ENCODE measurements at regions not wholly inside any gene's neighbourhood (a gene's known extent, or its start where the extent isn't known, plus 50 kb on each side); places are given as distances from the start of the nearest gene placed in this dataset.

DNA sequence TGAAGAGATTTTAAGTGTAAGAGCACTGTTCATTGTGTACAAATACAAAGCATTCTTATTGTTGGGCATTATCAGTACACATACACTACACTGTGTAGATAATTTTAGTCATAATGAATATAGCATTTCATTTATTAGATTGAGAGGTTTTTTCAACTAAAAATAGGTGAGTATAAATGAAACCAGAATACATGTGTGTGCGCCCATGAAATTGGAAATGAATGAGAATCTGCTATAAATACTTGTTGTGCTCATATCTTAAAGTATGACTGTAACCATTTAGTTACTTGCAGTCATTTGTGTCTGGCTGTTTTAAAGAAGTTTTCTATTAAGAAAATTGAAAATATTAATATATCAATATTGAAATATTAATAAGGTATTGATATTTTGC is 189.0 kb upstream of the MEF2C start:
- DNase-seq (ENCODE audit: low spot score), result no peak
- Histone ChIP-seq H4K20me1 (ENCODE audit: insufficient read depth, poor library complexity, severe bottlenecking) (no peaks in the 10 kb centered on the region), H2AFZ (no peak overlapping the region), H3K4me1 (ENCODE audit: insufficient read depth) (peaks cover 4% of the 10 kb centered on the region), H3K4me3 (no peak overlapping the region), H3K4me2 (peak overlapping the region; percentile 14), H3K36me3 (replicated peaks; ENCODE audit: insufficient read depth, low read depth) (no peaks in the 10 kb centered on the region), H3K9me3 (ENCODE audit: low read depth) (no peaks in the 10 kb centered on the region), H3K79me2 (no peaks in the 10 kb centered on the region), H3K27me3 (no peaks in the 10 kb centered on the region), H3K9me2 (replicated peaks; ENCODE audit: insufficient read depth) (no peaks in the 10 kb centered on the region), H3K27ac (no peak overlapping the region)
- TF ChIP-seq EZH2phosphoT487 (IDR thresholded peaks at IDR 0.05; ENCODE audit: low read depth, severe bottlenecking, unreplicated experiment) (no peak), EZH2 (IDR thresholded peaks at IDR 0.05; ENCODE audit: borderline replicate concordance) (no peak)
- TF ChIP-seq, protein P1, sequence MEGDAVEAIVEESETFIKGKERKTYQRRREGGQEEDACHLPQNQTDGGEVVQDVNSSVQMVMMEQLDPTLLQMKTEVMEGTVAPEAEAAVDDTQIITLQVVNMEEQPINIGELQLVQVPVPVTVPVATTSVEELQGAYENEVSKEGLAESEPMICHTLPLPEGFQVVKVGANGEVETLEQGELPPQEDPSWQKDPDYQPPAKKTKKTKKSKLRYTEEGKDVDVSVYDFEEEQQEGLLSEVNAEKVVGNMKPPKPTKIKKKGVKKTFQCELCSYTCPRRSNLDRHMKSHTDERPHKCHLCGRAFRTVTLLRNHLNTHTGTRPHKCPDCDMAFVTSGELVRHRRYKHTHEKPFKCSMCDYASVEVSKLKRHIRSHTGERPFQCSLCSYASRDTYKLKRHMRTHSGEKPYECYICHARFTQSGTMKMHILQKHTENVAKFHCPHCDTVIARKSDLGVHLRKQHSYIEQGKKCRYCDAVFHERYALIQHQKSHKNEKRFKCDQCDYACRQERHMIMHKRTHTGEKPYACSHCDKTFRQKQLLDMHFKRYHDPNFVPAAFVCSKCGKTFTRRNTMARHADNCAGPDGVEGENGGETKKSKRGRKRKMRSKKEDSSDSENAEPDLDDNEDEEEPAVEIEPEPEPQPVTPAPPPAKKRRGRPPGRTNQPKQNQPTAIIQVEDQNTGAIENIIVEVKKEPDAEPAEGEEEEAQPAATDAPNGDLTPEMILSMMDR (IDR thresholded peaks at IDR 0.05; ENCODE audit: poor library complexity), result no peak
- whole genome bisulfite sequencing (ENCODE audit: low lambda C conversion rate, missing lambda C conversion rate), result 93% methylated on average over 1 of the region's 1 CpG

DNA sequence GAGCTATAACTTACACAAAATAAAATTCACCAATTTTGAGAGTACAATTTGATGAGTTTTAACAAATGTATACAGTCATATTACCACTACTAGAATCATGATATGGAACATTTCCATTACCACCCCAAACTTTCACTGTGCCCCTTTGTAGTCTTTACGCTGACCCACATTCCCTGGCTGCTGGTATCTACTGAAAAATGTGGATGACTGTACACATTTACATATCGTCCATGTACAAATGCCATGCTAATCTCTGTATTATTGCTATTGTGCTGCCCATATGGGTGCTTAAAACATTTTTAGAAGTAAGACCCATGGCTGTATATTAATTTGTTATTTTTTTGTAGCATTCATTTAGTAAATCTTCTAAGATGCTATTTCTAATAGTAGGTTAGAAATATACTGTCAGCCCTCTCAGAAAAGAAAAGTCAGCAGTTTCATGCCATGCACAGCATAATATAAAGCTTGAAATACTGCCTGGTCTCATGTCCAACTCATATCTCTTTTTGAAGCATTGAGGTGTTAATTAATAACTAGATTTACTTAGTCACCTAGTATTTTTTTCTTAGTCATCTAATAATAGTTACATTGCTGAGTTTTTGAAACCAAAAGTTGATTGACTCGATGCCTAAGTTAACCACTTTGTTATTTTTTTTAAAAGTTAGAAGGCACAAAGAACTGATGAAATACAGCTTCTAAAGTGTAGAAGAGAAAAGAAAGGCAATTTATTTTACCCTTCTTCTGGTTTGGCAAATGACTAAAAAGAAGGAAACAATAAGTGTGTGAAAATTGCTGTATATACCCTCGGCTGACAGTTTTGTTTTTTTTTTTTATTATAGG is 188.3 kb upstream of the MEF2C start:
- peak overlapping the region; percentile 14 for H3K4me2 ChIP-seq
- H3K9me3 ChIP-seq (ENCODE audit: low read depth), result no peaks in the 10 kb centered on the region
- H3K36me3 ChIP-seq (replicated peaks; ENCODE audit: insufficient read depth, low read depth), result no peaks in the 10 kb centered on the region
- peaks cover 4% of the 10 kb centered on the region for H3K4me1 ChIP-seq (ENCODE audit: insufficient read depth)
- H4K20me1 ChIP-seq (ENCODE audit: insufficient read depth, poor library complexity, severe bottlenecking), result no peaks in the 10 kb centered on the region
- WGBS (ENCODE audit: low lambda C conversion rate, missing lambda C conversion rate), result 84% methylated on average over 4 of the region's 4 CpGs
- no peaks in the 10 kb centered on the region for H3K79me2 ChIP-seq
- no peaks in the 10 kb centered on the region for H3K9me2 ChIP-seq (replicated peaks; ENCODE audit: insufficient read depth)
- DNase-seq (ENCODE audit: low spot score), result no peak
- no peak overlapping the region for H3K27ac ChIP-seq
- H3K27me3 ChIP-seq, result no peaks in the 10 kb centered on the region
- no peak overlapping the region for H2AFZ ChIP-seq
- TF ChIP-seq, protein P1 (IDR thresholded peaks at IDR 0.05; ENCODE audit: poor library complexity), result no peak
- TF ChIP-seq EZH2 (IDR thresholded peaks at IDR 0.05; ENCODE audit: borderline replicate concordance) (no peak), EZH2phosphoT487 (IDR thresholded peaks at IDR 0.05; ENCODE audit: low read depth, severe bottlenecking, unreplicated experiment) (no peak)
- no peak overlapping the region for H3K4me3 ChIP-seq

DNA sequence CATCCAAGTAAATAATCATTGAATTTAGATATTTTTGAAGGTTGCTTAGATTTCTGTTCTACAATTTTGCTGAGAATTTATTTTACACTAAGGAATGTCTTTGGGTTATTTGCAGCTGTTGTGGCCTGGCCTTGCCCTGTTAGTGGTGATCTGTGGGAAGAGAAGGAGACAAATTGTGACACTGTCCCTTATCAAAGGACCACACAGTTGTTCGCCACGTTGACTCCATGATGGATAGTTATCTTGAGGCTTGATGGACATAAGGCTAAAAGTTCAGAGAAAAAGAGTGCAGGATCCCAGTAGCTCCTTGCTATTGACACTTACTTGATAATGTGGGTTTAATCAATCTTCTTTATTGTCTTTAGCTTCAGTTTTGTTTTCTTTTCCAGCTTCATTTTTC is 186.6 kb upstream of the MEF2C start:
- H3K27ac ChIP-seq, result no peak overlapping the region
- H2AFZ ChIP-seq, result no peak overlapping the region

More for the DNA sequence above, 186.6 kb upstream of the MEF2C start:
- DNase-seq (ENCODE audit: low spot score), result no peak
- Histone ChIP-seq H3K27me3 (no peaks in the 10 kb centered on the region), H4K20me1 (ENCODE audit: insufficient read depth, poor library complexity, severe bottlenecking) (no peaks in the 10 kb centered on the region), H3K4me2 (no peak overlapping the region), H3K4me1 (ENCODE audit: insufficient read depth) (peaks cover 4% of the 10 kb centered on the region), H3K79me2 (no peaks in the 10 kb centered on the region), H3K9me2 (replicated peaks; ENCODE audit: insufficient read depth) (no peaks in the 10 kb centered on the region), H3K9me3 (ENCODE audit: low read depth) (no peaks in the 10 kb centered on the region), H3K4me3 (no peak overlapping the region), H3K36me3 (replicated peaks; ENCODE audit: insufficient read depth, low read depth) (no peaks in the 10 kb centered on the region)
- 66% methylated on average over 2 of the region's 2 CpGs for WGBS (ENCODE audit: low lambda C conversion rate, missing lambda C conversion rate)
- TF ChIP-seq, protein P1 (IDR thresholded peaks at IDR 0.05; ENCODE audit: poor library complexity), result no peak
- TF ChIP-seq EZH2 (IDR thresholded peaks at IDR 0.05; ENCODE audit: borderline replicate concordance), result no peak
- no peak for TF ChIP-seq EZH2phosphoT487 (IDR thresholded peaks at IDR 0.05; ENCODE audit: low read depth, severe bottlenecking, unreplicated experiment)
